GM23338 (cell line): ENCODE measurements at regions not wholly inside any gene's neighbourhood (a gene's known extent, or its start where the extent isn't known, plus 50 kb on each side); places are given as distances from the start of the nearest gene placed in this dataset.

Source experiments
- ATAC-seq: fragments of 200-7000 bp; cut with Tn5 transposase; 3 replicates; pipeline ENCODE4 v1.9.1; 2020
- DNase-seq: peaks from one replicate; pipeline ENCODE4 v3.0.0-alpha.2; 2015; ENCODE audit warnings: low spot score
- H2AFZ ChIP-seq: fragments of 200-600 bp; sonication (generic); 2 replicates; pipeline ENCODE4 v1.8.0; 2016; ENCODE audit warnings: antibody characterized with exemption, mild to moderate bottlenecking, moderate library complexity
- H3F3A ChIP-seq: fragments of 200-600 bp; sonication (generic); replicated peaks from 2 replicates; pipeline ENCODE4 v1.8.0; 2017; ENCODE audit warnings: antibody characterized with exemption, mixed run types, low read depth
- H3K27ac ChIP-seq: fragments of 200-600 bp; sonication (generic); 2 replicates; pipeline ENCODE4 v1.6.1; 2016; ENCODE audit warnings: low read depth
- H3K27me3 ChIP-seq: fragments of 200-600 bp; sonication (generic); 2 replicates; pipeline ENCODE4 v1.8.0; 2016; ENCODE audit warnings: mild to moderate bottlenecking, mixed run types, moderate library complexity; ENCODE audit not compliant: insufficient read depth
- H3K36me3 ChIP-seq: fragments of 200-600 bp; sonication (generic); 2 replicates; pipeline ENCODE4 v1.8.0; 2016; ENCODE audit warnings: mild to moderate bottlenecking; ENCODE audit not compliant: insufficient read depth
- H3K4me1 ChIP-seq: fragments of 200-600 bp; sonication (generic); 2 replicates; pipeline ENCODE4 v1.8.0; 2016; ENCODE audit warnings: mild to moderate bottlenecking, moderate library complexity; ENCODE audit not compliant: insufficient read depth
- H3K4me2 ChIP-seq: fragments of 200-600 bp; sonication (generic); 2 replicates; pipeline ENCODE4 v1.7.1; 2017; ENCODE audit warnings: mixed run types
- H3K4me3 ChIP-seq: fragments of 200-600 bp; sonication (generic); 2 replicates; pipeline ENCODE4 v1.6.1; 2016; ENCODE audit warnings: mixed run types
- H3K79me2 ChIP-seq: fragments of 200-600 bp; sonication (generic); replicated peaks from 2 replicates; pipeline ENCODE4 v1.8.0; 2017; ENCODE audit warnings: mild to moderate bottlenecking; ENCODE audit not compliant: insufficient read depth
- H3K9me2 ChIP-seq: fragments of 200-600 bp; sonication (generic); 2 replicates; pipeline ENCODE4 v1.8.0; 2017; ENCODE audit not compliant: insufficient read depth
- H4K20me1 ChIP-seq: fragments of 200-600 bp; sonication (generic); replicated peaks from 2 replicates; pipeline ENCODE4 v1.8.0; 2017; ENCODE audit warnings: mild to moderate bottlenecking; ENCODE audit not compliant: insufficient read depth
- H3K27ac Mint-ChIP-seq: 2 replicates; pipeline ENCODE4 v1.8.0; 2020; ENCODE audit warnings: inconsistent platforms, mild to moderate bottlenecking, moderate library complexity, mixed read lengths
- H3K27me3 Mint-ChIP-seq: 3 replicates; pipeline ENCODE4 v1.8.0; 2022; ENCODE audit warnings: low read depth, mild to moderate bottlenecking, moderate library complexity, mixed read lengths, inconsistent platforms; ENCODE audit not compliant: insufficient read depth, poor library complexity
- H3K36me3 Mint-ChIP-seq: 3 replicates; pipeline ENCODE4 v1.8.0; 2021; ENCODE audit warnings: low read depth, mild to moderate bottlenecking, inconsistent platforms, moderate library complexity, mixed read lengths
- H3K4me1 Mint-ChIP-seq: 3 replicates; pipeline ENCODE4 v1.8.0; 2020; ENCODE audit warnings: mild to moderate bottlenecking, inconsistent platforms, mixed read lengths
- H3K4me3 Mint-ChIP-seq: 3 replicates; pipeline ENCODE4 v1.8.0; 2021; ENCODE audit warnings: moderate library complexity, mild to moderate bottlenecking, inconsistent platforms, mixed read lengths
- H3K9me3 Mint-ChIP-seq: 3 replicates; pipeline ENCODE4 v1.8.0; 2020; ENCODE audit warnings: moderate library complexity, mild to moderate bottlenecking, inconsistent platforms, mixed read lengths
- CREB1 ChIP-seq: fragments of 250-450 bp; sonication (Bioruptor Pico); IDR thresholded peaks from 2 replicates; pipeline ENCODE4 v1.5.0; 2020; ENCODE audit warnings: low read depth, mild to moderate bottlenecking, moderate library complexity
- EZH2 ChIP-seq: fragments of 200-600 bp; sonication (generic); IDR thresholded peaks from one replicate; pipeline ENCODE4 v1.8.0; 2017; ENCODE audit warnings: antibody characterized with exemption, mild to moderate bottlenecking, low read depth; ENCODE audit not compliant: unreplicated experiment
- EZH2phosphoT487 ChIP-seq: fragments of 200-600 bp; sonication (generic); IDR thresholded peaks from one replicate; pipeline ENCODE4 v1.8.1; 2018; ENCODE audit warnings: antibody characterized with exemption; ENCODE audit not compliant: unreplicated experiment
- JUNB ChIP-seq: IDR thresholded peaks from one replicate; pipeline ENCODE4 v1.6.1; 2016; ENCODE audit warnings: antibody characterized with exemption; ENCODE audit not compliant: unreplicated experiment
- NANOG ChIP-seq: IDR thresholded peaks from 2 replicates; pipeline ENCODE4 v1.6.1; 2016; ENCODE audit warnings: antibody characterized with exemption, borderline replicate concordance
- POLR2AphosphoS5 ChIP-seq: IDR thresholded peaks from 2 replicates; pipeline ENCODE4 v1.6.1; 2016; ENCODE audit warnings: antibody characterized with exemption, low read depth
- STAT1 ChIP-seq: IDR thresholded peaks from one replicate; pipeline ENCODE4 v1.6.1; 2016; ENCODE audit warnings: antibody characterized with exemption; ENCODE audit not compliant: unreplicated experiment
- ZNF114 ChIP-seq: fragments of 250-450 bp; sonication (Bioruptor Pico); IDR thresholded peaks from 2 replicates; pipeline ENCODE4 v1.5.0; 2020; ENCODE audit warnings: mild to moderate bottlenecking, moderate library complexity
- ZNF331 ChIP-seq: fragments of 250-450 bp; sonication (Bioruptor Pico); IDR thresholded peaks from 2 replicates; pipeline ENCODE4 v1.5.0; 2020; ENCODE audit warnings: low read depth, mild to moderate bottlenecking, moderate library complexity
- TF ChIP-seq, protein P1 (sequence below), 2 experiments: fragments of 200-600 bp in 1 of 2; sonication (generic) in 1 of 2; conservative IDR thresholded peaks; 2 replicates each; pipeline versions ENCODE4 v1.5.1 to v1.6.1; 2016 to 2017; ENCODE audit warnings: antibody characterized with exemption in 2 of 2, low read depth in 2 of 2, mild to moderate bottlenecking in 2 of 2, moderate library complexity in 1 of 2
- TF ChIP-seq, protein P2 (sequence below): fragments of 250-450 bp; sonication (Bioruptor Pico); IDR thresholded peaks from 2 replicates; pipeline ENCODE4 v1.5.0; 2020; ENCODE audit warnings: mild to moderate bottlenecking, moderate library complexity
- TF ChIP-seq, protein P3 (sequence below): IDR thresholded peaks from 2 replicates; pipeline ENCODE4 v1.6.1; 2016; ENCODE audit warnings: antibody characterized with exemption
- TF ChIP-seq, protein P4 (sequence below): IDR thresholded peaks from one replicate; pipeline ENCODE4 v1.6.1; 2018; ENCODE audit warnings: antibody characterized with exemption; ENCODE audit not compliant: unreplicated experiment

DNA sequence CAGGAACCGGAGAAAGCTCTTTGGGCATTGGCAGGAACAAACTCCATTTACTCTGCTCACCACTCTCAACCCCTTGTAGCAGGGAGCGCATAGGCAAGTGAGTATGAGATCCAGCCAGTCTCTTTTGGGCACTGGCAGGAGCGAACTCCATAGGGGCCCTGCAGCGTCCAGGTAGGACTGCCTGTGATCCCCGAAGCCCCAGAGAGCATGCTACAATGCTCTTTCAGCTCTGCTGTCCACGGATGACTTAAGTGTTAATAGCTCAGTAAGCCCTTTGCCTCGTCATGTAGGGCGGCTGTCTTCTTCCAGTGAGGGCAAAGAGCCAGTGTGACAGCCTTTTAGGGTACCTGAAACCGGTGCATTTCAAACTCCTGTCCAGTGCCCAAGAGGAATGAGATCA is 1525.6 kb upstream of the RAG2 start:
- Mint-ChIP-seq H3K4me1 (peaks cover 4% of the 10 kb centered on the region; the same call in 2 of the 3 replicates), H3K27ac (peak overlapping the region; percentile 83; the same call in 1 of the 2 replicates), H3K4me3 (no peak overlapping the region), H3K36me3 (no peaks in the 10 kb centered on the region), H3K9me3 (peaks cover 3% of the 10 kb centered on the region; the same call in 1 of the 3 replicates), H3K27me3 (no peaks in the 10 kb centered on the region)
- no peaks in the 10 kb centered on the region for H3K4me1 ChIP-seq
- H3K27ac ChIP-seq: no peak overlapping the region
- no peaks in the 10 kb centered on the region for H4K20me1 ChIP-seq
- ATAC-seq: peak; percentile 52
- H3K4me2 ChIP-seq: no peak overlapping the region
- no peaks in the 10 kb centered on the region for H3K27me3 ChIP-seq
- TF ChIP-seq, protein P1, sequence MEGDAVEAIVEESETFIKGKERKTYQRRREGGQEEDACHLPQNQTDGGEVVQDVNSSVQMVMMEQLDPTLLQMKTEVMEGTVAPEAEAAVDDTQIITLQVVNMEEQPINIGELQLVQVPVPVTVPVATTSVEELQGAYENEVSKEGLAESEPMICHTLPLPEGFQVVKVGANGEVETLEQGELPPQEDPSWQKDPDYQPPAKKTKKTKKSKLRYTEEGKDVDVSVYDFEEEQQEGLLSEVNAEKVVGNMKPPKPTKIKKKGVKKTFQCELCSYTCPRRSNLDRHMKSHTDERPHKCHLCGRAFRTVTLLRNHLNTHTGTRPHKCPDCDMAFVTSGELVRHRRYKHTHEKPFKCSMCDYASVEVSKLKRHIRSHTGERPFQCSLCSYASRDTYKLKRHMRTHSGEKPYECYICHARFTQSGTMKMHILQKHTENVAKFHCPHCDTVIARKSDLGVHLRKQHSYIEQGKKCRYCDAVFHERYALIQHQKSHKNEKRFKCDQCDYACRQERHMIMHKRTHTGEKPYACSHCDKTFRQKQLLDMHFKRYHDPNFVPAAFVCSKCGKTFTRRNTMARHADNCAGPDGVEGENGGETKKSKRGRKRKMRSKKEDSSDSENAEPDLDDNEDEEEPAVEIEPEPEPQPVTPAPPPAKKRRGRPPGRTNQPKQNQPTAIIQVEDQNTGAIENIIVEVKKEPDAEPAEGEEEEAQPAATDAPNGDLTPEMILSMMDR (conservative IDR thresholded peaks at IDR 0.05; ENCODE audit: low read depth in 2 of 2): no peak
- TF ChIP-seq, protein P2, sequence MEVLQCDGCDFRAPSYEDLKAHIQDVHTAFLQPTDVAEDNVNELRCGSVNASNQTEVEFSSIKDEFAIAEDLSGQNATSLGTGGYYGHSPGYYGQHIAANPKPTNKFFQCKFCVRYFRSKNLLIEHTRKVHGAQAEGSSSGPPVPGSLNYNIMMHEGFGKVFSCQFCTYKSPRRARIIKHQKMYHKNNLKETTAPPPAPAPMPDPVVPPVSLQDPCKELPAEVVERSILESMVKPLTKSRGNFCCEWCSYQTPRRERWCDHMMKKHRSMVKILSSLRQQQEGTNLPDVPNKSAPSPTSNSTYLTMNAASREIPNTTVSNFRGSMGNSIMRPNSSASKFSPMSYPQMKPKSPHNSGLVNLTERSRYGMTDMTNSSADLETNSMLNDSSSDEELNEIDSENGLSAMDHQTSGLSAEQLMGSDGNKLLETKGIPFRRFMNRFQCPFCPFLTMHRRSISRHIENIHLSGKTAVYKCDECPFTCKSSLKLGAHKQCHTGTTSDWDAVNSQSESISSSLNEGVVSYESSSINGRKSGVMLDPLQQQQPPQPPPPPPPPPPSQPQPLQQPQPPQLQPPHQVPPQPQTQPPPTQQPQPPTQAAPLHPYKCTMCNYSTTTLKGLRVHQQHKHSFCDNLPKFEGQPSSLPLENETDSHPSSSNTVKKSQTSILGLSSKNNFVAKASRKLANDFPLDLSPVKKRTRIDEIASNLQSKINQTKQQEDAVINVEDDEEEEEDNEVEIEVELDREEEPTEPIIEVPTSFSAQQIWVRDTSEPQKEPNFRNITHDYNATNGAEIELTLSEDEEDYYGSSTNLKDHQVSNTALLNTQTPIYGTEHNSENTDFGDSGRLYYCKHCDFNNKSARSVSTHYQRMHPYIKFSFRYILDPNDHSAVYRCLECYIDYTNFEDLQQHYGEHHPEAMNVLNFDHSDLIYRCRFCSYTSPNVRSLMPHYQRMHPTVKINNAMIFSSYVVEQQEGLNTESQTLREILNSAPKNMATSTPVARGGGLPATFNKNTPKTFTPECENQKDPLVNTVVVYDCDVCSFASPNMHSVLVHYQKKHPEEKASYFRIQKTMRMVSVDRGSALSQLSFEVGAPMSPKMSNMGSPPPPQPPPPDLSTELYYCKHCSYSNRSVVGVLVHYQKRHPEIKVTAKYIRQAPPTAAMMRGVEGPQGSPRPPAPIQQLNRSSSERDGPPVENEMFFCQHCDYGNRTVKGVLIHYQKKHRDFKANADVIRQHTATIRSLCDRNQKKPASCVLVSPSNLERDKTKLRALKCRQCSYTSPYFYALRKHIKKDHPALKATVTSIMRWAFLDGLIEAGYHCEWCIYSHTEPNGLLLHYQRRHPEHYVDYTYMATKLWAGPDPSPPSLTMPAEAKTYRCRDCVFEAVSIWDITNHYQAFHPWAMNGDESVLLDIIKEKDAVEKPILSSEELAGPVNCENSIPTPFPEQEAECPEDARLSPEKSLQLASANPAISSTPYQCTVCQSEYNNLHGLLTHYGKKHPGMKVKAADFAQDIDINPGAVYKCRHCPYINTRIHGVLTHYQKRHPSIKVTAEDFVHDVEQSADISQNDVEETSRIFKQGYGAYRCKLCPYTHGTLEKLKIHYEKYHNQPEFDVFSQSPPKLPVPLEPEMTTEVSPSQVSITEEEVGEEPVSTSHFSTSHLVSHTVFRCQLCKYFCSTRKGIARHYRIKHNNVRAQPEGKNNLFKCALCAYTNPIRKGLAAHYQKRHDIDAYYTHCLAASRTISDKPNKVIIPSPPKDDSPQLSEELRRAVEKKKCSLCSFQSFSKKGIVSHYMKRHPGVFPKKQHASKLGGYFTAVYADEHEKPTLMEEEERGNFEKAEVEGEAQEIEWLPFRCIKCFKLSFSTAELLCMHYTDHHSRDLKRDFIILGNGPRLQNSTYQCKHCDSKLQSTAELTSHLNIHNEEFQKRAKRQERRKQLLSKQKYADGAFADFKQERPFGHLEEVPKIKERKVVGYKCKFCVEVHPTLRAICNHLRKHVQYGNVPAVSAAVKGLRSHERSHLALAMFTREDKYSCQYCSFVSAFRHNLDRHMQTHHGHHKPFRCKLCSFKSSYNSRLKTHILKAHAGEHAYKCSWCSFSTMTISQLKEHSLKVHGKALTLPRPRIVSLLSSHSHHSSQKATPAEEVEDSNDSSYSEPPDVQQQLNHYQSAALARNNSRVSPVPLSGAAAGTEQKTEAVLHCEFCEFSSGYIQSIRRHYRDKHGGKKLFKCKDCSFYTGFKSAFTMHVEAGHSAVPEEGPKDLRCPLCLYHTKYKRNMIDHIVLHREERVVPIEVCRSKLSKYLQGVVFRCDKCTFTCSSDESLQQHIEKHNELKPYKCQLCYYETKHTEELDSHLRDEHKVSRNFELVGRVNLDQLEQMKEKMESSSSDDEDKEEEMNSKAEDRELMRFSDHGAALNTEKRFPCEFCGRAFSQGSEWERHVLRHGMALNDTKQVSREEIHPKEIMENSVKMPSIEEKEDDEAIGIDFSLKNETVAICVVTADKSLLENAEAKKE: no peak
- TF ChIP-seq, protein P3, sequence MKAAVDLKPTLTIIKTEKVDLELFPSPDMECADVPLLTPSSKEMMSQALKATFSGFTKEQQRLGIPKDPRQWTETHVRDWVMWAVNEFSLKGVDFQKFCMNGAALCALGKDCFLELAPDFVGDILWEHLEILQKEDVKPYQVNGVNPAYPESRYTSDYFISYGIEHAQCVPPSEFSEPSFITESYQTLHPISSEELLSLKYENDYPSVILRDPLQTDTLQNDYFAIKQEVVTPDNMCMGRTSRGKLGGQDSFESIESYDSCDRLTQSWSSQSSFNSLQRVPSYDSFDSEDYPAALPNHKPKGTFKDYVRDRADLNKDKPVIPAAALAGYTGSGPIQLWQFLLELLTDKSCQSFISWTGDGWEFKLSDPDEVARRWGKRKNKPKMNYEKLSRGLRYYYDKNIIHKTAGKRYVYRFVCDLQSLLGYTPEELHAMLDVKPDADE: no peak
- TF ChIP-seq NANOG: no peak
- no peak for TF ChIP-seq ZNF114
- no peak for TF ChIP-seq POLR2AphosphoS5
- no peak for TF ChIP-seq JUNB
- no peak for TF ChIP-seq CREB1 (CRISPR knock-in tag)
- TF ChIP-seq STAT1: no peak
- TF ChIP-seq, protein P4, sequence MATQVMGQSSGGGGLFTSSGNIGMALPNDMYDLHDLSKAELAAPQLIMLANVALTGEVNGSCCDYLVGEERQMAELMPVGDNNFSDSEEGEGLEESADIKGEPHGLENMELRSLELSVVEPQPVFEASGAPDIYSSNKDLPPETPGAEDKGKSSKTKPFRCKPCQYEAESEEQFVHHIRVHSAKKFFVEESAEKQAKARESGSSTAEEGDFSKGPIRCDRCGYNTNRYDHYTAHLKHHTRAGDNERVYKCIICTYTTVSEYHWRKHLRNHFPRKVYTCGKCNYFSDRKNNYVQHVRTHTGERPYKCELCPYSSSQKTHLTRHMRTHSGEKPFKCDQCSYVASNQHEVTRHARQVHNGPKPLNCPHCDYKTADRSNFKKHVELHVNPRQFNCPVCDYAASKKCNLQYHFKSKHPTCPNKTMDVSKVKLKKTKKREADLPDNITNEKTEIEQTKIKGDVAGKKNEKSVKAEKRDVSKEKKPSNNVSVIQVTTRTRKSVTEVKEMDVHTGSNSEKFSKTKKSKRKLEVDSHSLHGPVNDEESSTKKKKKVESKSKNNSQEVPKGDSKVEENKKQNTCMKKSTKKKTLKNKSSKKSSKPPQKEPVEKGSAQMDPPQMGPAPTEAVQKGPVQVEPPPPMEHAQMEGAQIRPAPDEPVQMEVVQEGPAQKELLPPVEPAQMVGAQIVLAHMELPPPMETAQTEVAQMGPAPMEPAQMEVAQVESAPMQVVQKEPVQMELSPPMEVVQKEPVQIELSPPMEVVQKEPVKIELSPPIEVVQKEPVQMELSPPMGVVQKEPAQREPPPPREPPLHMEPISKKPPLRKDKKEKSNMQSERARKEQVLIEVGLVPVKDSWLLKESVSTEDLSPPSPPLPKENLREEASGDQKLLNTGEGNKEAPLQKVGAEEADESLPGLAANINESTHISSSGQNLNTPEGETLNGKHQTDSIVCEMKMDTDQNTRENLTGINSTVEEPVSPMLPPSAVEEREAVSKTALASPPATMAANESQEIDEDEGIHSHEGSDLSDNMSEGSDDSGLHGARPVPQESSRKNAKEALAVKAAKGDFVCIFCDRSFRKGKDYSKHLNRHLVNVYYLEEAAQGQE: no peak
- no peak for TF ChIP-seq ZNF331 (CRISPR knock-in tag)
- no peak for TF ChIP-seq EZH2phosphoT487
- no peak for TF ChIP-seq EZH2
- H3F3A ChIP-seq: no peaks in the 10 kb centered on the region
- 0 out of 2 replicates have a peak, but pooled peaks cover 4% of the 10 kb centered on the region for H3K36me3 ChIP-seq
- H3K9me2 ChIP-seq: no peaks in the 10 kb centered on the region
- H3K79me2 ChIP-seq: no peaks in the 10 kb centered on the region
- DNase-seq: no peak
- peak overlapping the region; percentile 40 for H2AFZ ChIP-seq
- no peak overlapping the region for H3K4me3 ChIP-seq
